Spinal cord (tissue), 9 donors: ENCODE measurements at regions not wholly inside any gene's neighbourhood (a gene's known extent, or its start where the extent isn't known, plus 50 kb on each side); places are given as distances from the start of the nearest gene placed in this dataset.
A peak's percentile ranks its signal among the peaks of the same experiment; 100 is the strongest.
"Not testable (repeated sequence)": the region's sequence is repeated elsewhere in the genome, so short reads cannot be mapped to it uniquely, and the experiment has no call there.

Experiments used
- DNase-seq, 6 donors: peaks; one replicate each; pipeline versions ENCODE4 v3.0.0 to v3.0.0-alpha.2; 2013 to 2015; ENCODE audit warnings: low spot score in 6 of 6, low read depth in 4 of 6
- H3K27ac ChIP-seq: one replicate; pipeline ENCODE4 v1.5.1; 2013; ENCODE audit warnings: low read depth, low read length, control low read depth
- H3K27me3 ChIP-seq: one replicate; pipeline ENCODE4 v1.6.1; 2013; ENCODE audit warnings: low read length; ENCODE audit not compliant: control insufficient read depth, insufficient read depth
- H3K36me3 ChIP-seq: one replicate; pipeline ENCODE4 v1.6.1; 2013; ENCODE audit warnings: low read length; ENCODE audit not compliant: control insufficient read depth, insufficient read depth
- H3K4me1 ChIP-seq: one replicate; pipeline ENCODE4 v1.6.1; 2013; ENCODE audit warnings: low read length; ENCODE audit not compliant: control insufficient read depth, insufficient read depth
- H3K4me3 ChIP-seq: one replicate; pipeline ENCODE4 v1.5.1; 2013; ENCODE audit warnings: low read depth, low read length, control low read depth
- H3K9me3 ChIP-seq: one replicate; pipeline ENCODE4 v1.6.1; 2013; ENCODE audit warnings: low read length; ENCODE audit not compliant: control insufficient read depth, insufficient read depth
- WGBS: methylation state at CpG from one replicate; pipeline ENCODE4 v1.1.5; 2013; ENCODE audit warnings: missing lambda C conversion rate; ENCODE audit not compliant: insufficient coverage; 5-methylcytosine and 5-hydroxymethylcytosine counted together
- donor health status: healthy.

DNA sequence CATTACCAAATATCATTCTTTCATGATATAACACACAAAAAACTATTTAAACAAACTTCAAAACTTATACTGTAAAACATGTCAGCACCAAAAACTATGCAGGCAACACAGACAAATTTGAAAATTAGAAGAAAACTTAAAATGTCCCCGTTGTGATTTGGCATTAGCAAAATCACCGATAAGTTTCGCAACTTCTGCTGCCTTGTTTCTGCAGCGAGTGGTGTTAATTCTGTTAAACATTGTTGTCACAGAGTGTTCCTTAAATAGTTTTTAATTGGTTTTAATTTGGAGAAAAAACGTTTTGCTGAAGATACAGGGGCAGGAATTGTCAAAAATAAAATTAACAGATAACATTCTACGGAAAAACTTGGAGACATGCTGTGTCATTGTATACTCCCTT, 160.6 kb downstream of the RPLP1 start:
- H3K9me3 ChIP-seq: no peaks in the 10 kb centered on the region
- no peak overlapping the region for H3K4me3 ChIP-seq
- H3K27ac ChIP-seq: no peak overlapping the region
- peaks cover 3% of the 10 kb centered on the region for H3K4me1 ChIP-seq
- H3K36me3 ChIP-seq: no peaks in the 10 kb centered on the region
- no peaks in the 10 kb centered on the region for H3K27me3 ChIP-seq
- WGBS: 79% methylated on average over 3 of the region's 6 CpGs
- DNase-seq: no peak

DNA sequence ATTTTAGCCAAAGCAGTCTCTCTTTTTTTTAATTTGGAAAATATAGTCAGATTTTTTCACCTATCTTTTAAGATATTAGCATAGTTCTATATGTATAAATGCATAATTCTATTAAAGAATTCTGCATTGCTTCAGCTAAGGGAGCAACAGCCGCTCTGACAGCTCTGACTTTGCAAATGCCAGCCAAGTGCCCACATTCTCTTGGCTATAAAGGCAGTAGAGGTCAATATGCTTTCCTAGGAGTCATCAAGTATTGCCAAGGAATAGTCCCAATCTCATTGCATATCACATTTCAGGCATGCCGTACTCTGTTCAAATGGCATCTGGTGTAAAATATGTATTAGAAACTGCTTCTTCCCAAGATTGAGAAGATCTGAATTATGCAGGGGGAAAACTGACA, 161.4 kb downstream of the RPLP1 start:
- Histone ChIP-seq H3K9me3 (no peaks in the 10 kb centered on the region), H3K4me1 (no peaks in the 10 kb centered on the region), H3K4me3 (no peak overlapping the region), H3K27me3 (no peaks in the 10 kb centered on the region), H3K27ac (no peak overlapping the region), H3K36me3 (no peaks in the 10 kb centered on the region)
- peak in 1 of 6 donors; percentile 42 for DNase-seq
- WGBS: no CpG with 5 or more reads among the region's 2 CpGs

DNA sequence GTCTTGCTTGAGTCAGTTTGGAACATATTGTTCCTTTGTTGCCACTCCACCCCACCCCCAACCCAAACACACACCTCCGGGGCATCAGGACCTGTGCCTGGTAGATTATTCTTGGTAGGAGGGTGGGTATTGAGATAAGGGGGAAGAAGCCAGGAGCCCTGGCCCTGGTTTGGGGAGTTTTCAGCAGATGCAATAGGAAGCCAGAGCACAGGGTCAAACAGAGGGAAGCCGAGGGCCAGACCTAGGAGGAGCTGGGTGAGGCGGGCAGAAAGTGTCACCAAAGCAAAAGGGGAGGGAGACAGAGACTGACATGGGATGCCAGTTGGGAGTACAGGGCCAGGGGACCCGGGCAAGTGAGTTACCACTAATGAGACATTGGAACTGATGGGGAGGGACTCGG, 163.1 kb downstream of the RPLP1 start:
- H3K4me1 ChIP-seq: no peaks in the 10 kb centered on the region
- no peaks in the 10 kb centered on the region for H3K9me3 ChIP-seq
- WGBS: 88% methylated on average over 3 of the region's 5 CpGs
- DNase-seq: no peak
- no peaks in the 10 kb centered on the region for H3K36me3 ChIP-seq
- no peak overlapping the region for H3K27ac ChIP-seq
- no peak overlapping the region for H3K4me3 ChIP-seq
- H3K27me3 ChIP-seq: no peaks in the 10 kb centered on the region

DNA sequence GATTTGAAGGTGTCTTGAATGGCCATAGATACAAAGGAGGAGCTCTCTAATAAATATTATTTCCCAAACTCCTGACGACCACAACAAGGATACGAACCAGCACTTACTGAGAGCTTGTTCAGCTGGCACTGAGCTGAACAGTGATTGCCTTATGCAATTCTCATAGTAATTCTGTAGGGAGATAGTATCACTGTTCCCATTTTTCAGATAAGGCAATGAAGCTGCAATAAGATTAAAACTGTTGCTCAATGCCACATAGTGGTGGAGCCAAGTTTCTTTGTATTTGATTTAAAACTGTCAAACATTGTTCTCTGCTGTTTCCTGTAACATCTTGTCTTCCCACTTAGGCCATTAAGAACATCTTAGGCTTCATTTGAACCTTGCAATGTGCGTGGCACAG, 163.9 kb downstream of the RPLP1 start:
- Histone ChIP-seq H3K4me1 (no peaks in the 10 kb centered on the region), H3K27me3 (no peaks in the 10 kb centered on the region), H3K9me3 (no peaks in the 10 kb centered on the region), H3K27ac (no peak overlapping the region), H3K36me3 (no peaks in the 10 kb centered on the region), H3K4me3 (no peak overlapping the region)
- WGBS: no CpG with 5 or more reads among the region's 3 CpGs
- no peak for DNase-seq

DNA sequence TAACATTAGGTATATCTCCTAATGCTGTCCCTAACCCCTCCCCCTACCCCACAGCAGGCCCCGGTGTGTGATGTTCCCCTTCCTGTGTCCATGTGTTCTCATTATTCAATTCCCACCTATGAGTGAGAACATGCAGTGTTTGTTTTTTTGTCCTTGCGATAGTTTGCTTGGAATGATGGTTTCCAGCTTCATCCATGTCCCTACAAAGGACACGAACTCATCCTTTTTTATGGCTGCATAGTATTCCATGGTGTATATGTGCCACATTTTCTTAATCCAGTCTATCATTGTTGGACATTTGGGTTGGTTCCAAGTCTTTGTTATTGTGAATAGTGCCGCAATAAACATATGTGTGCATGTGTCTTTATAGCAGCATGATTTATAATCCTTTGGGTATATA, 164.5 kb downstream of the RPLP1 start:
- no CpG with 5 or more reads among the region's 4 CpGs for WGBS
- not testable (repeated sequence) for H3K4me1 ChIP-seq, H3K36me3 ChIP-seq, H3K9me3 ChIP-seq, H3K27ac ChIP-seq, H3K27me3 ChIP-seq, DNase-seq, H3K4me3 ChIP-seq

DNA sequence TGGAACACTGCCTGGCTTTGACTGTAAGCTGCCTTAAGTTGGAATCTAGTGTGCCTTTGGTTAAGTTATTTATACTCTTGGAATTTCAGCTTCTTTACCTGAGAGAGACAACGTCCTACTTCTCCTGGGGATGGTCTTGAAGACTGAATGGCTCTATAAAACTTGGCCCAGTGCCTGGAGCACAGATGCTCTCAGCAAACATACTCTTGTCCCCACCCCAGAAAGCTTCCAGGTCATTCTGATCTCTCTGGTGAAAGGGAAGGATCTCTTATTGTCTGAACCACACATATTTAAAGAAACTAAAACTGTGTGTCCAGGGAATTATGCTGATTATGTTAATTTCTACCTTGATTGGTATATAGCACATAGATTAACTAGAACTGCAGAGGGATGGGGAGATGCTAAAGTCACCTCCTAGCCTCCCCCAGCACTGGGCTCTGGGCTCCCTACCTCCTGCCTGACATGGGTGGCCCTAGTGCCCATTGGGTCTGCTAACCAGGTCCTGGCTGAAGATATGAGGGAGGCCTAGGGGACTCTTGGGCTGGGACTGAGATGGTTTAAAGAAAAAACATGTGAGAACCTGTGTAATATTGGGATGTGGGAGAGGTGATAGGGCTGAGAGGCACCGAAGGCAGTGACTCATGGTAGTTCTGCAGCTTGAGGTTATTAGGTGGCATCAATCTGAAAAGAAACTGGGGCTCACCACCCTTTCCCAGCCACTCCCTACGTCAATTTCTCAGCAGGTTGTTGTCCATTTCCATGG, 171.0 kb downstream of the RPLP1 start:
- Histone ChIP-seq H3K27ac (no peak overlapping the region), H3K9me3 (no peaks in the 10 kb centered on the region), H3K27me3 (no peaks in the 10 kb centered on the region), H3K4me3 (no peak overlapping the region), H3K4me1 (no peaks in the 10 kb centered on the region), H3K36me3 (no peaks in the 10 kb centered on the region)
- 100% methylated on average over 2 of the region's 3 CpGs for WGBS
- no peak for DNase-seq

DNA sequence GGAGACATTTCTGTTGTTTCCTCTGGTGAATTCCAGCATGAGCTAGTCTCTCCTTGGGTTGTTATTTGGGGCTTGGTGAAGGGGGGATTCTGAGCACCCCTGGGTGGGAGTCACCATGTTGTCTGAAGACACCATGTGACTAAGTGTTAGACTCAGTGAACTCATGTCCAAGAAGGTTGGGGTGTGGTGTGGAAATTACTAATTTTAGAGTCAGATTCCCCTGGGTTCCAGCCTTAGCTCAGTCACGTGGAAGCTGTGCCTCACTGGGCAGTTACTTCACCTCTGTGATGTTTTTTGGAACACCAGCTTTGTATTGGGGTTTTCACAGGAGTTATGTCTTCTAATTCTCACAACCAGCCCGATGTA, 171.5 kb downstream of the RPLP1 start:
- 83% methylated on average over 1 of the region's 2 CpGs for WGBS
- Histone ChIP-seq H3K27me3 (no peaks in the 10 kb centered on the region), H3K36me3 (no peaks in the 10 kb centered on the region), H3K9me3 (no peaks in the 10 kb centered on the region), H3K27ac (no peak overlapping the region), H3K4me3 (no peak overlapping the region), H3K4me1 (no peaks in the 10 kb centered on the region)
- no peak for DNase-seq

DNA sequence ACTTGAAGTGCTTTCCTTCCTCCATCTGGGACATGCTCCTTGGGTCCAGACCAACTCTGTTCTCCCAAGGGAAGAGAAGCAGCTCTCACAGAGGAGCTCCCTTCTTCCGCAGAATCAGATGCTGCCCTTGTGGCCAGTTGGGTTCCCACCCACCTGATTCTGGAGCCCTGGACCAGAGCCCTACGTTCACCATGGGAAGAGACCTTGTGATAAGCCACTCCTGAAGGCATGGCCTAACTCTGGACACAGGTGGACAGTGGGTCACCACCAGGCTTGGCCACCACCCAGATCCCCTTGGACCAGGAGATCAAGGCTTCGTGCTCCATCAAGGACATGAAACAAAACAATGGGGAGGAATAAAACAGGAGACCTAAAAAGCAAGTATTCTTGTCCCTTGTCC, 172.2 kb downstream of the RPLP1 start:
- WGBS: 100% methylated on average over 3 of the region's 3 CpGs
- Histone ChIP-seq H3K36me3 (no peaks in the 10 kb centered on the region), H3K4me1 (no peaks in the 10 kb centered on the region), H3K4me3 (no peak overlapping the region), H3K27ac (no peak overlapping the region), H3K27me3 (no peaks in the 10 kb centered on the region), H3K9me3 (no peaks in the 10 kb centered on the region)
- DNase-seq: no peak

DNA sequence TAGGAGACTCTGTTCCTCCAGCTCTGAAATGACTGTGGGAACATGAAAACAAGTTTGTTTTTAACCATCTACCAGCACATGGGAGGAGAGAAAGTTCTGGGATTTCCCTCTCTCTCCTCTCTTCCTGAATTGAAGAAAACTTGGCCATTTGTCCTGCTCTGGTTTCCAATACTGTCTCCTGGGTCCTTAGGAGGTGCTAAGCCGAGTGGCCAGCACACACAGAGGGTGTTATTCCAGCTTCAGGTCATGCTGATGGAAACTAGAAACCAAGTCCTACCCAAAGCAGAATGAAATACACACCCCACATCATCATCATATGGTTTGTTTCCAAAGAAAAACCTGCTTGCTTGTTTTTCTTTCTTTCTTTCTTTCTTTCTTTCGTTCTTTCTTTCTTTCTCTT, 172.7 kb downstream of the RPLP1 start:
- H3K36me3 ChIP-seq: no peaks in the 10 kb centered on the region
- DNase-seq: no peak
- H3K9me3 ChIP-seq: no peaks in the 10 kb centered on the region
- no peaks in the 10 kb centered on the region for H3K27me3 ChIP-seq
- no CpG with 5 or more reads among the region's 2 CpGs for WGBS
- no peak overlapping the region for H3K27ac ChIP-seq
- H3K4me1 ChIP-seq: no peaks in the 10 kb centered on the region
- H3K4me3 ChIP-seq: no peak overlapping the region
